ENCODE measurements at regions not wholly inside any gene's neighbourhood (a gene's known extent, or its start where the extent isn't known, plus 50 kb on each side); places are given as distances from the start of the nearest gene placed in this dataset.

DNA sequence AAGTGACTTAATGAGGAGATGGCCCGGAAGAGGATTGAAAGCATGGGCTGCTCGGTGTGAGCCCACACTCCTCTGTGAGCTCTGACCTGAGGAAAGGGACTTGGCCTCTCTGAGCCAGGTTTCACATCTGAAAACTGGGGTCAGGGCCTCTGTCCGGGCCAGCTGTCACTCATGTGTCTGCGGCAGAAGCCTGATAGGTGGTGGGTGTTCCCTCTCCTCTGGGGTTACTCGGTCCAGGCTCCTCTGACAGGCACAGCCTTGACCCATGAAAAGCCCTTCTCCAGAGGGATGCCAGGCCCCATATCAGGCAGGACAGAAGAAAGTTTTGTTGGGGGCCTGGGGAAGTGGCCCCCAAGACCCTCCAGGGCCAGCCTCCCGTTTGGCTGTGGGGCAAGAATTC is 131.4 kb downstream of the CHSY1 start:
- TF ChIP-seq, protein P1, sequence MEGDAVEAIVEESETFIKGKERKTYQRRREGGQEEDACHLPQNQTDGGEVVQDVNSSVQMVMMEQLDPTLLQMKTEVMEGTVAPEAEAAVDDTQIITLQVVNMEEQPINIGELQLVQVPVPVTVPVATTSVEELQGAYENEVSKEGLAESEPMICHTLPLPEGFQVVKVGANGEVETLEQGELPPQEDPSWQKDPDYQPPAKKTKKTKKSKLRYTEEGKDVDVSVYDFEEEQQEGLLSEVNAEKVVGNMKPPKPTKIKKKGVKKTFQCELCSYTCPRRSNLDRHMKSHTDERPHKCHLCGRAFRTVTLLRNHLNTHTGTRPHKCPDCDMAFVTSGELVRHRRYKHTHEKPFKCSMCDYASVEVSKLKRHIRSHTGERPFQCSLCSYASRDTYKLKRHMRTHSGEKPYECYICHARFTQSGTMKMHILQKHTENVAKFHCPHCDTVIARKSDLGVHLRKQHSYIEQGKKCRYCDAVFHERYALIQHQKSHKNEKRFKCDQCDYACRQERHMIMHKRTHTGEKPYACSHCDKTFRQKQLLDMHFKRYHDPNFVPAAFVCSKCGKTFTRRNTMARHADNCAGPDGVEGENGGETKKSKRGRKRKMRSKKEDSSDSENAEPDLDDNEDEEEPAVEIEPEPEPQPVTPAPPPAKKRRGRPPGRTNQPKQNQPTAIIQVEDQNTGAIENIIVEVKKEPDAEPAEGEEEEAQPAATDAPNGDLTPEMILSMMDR (IDR thresholded peaks at IDR 0.05; ENCODE audit: low read length, missing control alignments), result no peak
- DNase-seq (ENCODE audit: low read depth), result no peak
- H3K4me3 ChIP-seq (replicated peaks; ENCODE audit: low read depth, low read length), result no peak overlapping the region
